Endodermal cell (in vitro differentiated cells): ENCODE measurements at regions not wholly inside any gene's neighbourhood (a gene's known extent, or its start where the extent isn't known, plus 50 kb on each side); places are given as distances from the start of the nearest gene placed in this dataset.

Source experiments
- DNase-seq: peaks from one replicate; pipeline ENCODE4 v3.0.0-alpha.2; 2017
- H3K27ac ChIP-seq: 2 replicates; pipeline ENCODE4 v1.5.1; 2013; ENCODE audit warnings: mild to moderate bottlenecking, low read depth, low read length, moderate library complexity
- H3K27me3 ChIP-seq: 2 replicates; pipeline ENCODE4 v1.6.1; 2013; ENCODE audit warnings: mild to moderate bottlenecking, low read length, moderate library complexity; ENCODE audit not compliant: insufficient read depth, control insufficient read depth, poor library complexity, severe bottlenecking
- H3K36me3 ChIP-seq: 2 replicates; pipeline ENCODE4 v1.7.0; 2013; ENCODE audit warnings: mild to moderate bottlenecking, low read length, moderate library complexity; ENCODE audit not compliant: control insufficient read depth, insufficient read depth
- H3K4me1 ChIP-seq: one replicate; pipeline ENCODE4 v1.7.0; 2013; ENCODE audit warnings: low read length; ENCODE audit not compliant: control insufficient read depth, insufficient read depth
- H3K4me3 ChIP-seq: 2 replicates; pipeline ENCODE4 v1.5.1; 2013; ENCODE audit warnings: mild to moderate bottlenecking, low read length, moderate library complexity
- H3K9ac ChIP-seq: 2 replicates; pipeline ENCODE4 v1.6.1; 2013; ENCODE audit warnings: mild to moderate bottlenecking, low read length, moderate library complexity; ENCODE audit not compliant: poor library complexity, severe bottlenecking; ENCODE audit errors: extremely low read depth
- H3K9me3 ChIP-seq: 2 replicates; pipeline ENCODE4 v1.6.1; 2013; ENCODE audit warnings: mild to moderate bottlenecking, low read length, moderate library complexity; ENCODE audit not compliant: control insufficient read depth
- H3K27ac Mint-ChIP-seq: 2 replicates; pipeline ENCODE4 v1.8.0; 2020; ENCODE audit warnings: mixed read lengths
- H3K27me3 Mint-ChIP-seq: 2 replicates; pipeline ENCODE4 v1.8.0; 2021; ENCODE audit warnings: mild to moderate bottlenecking, mixed read lengths; ENCODE audit not compliant: insufficient read depth
- H3K36me3 Mint-ChIP-seq: 2 replicates; pipeline ENCODE4 v1.8.0; 2020; ENCODE audit warnings: low read depth, mixed read lengths
- H3K4me1 Mint-ChIP-seq: 2 replicates; pipeline ENCODE4 v1.8.0; 2020; ENCODE audit warnings: mixed read lengths
- H3K4me3 Mint-ChIP-seq: 2 replicates; pipeline ENCODE4 v1.8.0; 2020; ENCODE audit warnings: mild to moderate bottlenecking, moderate library complexity, mixed read lengths
- H3K9me3 Mint-ChIP-seq: 2 replicates; pipeline ENCODE4 v1.8.0; 2020; ENCODE audit warnings: mild to moderate bottlenecking, mixed read lengths
- WGBS, 2 experiments: methylation state at CpG; one replicate each; pipeline versions ENCODE4 v1.1.5 to v1.1.7; 2013; ENCODE audit warnings: missing lambda C conversion rate in 2 of 2, mixed read lengths in 1 of 2; ENCODE audit not compliant: insufficient coverage in 1 of 2, insufficient read length in 1 of 2; 5-methylcytosine and 5-hydroxymethylcytosine counted together
- TF ChIP-seq, protein P1 (sequence below): fragments of 200-600 bp; sonication (generic); conservative IDR thresholded peaks from 2 replicates; pipeline ENCODE4 v1.5.0; 2021; ENCODE audit warnings: antibody characterized with exemption, mild to moderate bottlenecking

DNA sequence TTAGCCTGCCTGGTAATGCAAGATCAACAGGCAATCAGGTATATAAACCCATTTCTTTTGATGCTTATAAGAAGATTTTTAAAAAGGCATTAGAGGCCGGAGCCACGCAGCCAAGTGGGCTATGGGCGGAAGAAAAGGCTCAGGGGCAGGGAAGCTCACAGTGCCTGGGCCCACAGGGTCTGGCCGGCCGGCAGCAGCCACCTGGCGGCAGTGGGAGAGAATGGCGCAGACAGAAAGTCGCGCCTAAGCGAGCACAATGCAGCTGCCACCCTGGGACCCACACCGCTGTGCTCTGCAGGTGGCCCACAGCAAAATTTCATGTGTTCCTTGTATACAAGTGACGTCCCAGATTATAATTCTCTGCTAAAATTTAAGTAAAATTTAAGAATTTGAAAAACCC lies 448.6 kb upstream of the RASGRP1 start:
- Mint-ChIP-seq H3K9me3 (peaks cover 43% of the 10 kb centered on the region), H3K4me1 (peaks cover 8% of the 10 kb centered on the region), H3K27me3 (no peaks in the 10 kb centered on the region), H3K4me3 (no peak overlapping the region), H3K27ac (no peak overlapping the region), H3K36me3 (no peaks in the 10 kb centered on the region)
- H3K9me3 ChIP-seq, result peaks cover 52% of the 10 kb centered on the region
- H3K4me1 ChIP-seq, result peaks cover 2% of the 10 kb centered on the region
- no peak overlapping the region for H3K9ac ChIP-seq
- no peaks in the 10 kb centered on the region for H3K36me3 ChIP-seq
- no peak overlapping the region for H3K4me3 ChIP-seq
- no peaks in the 10 kb centered on the region for H3K27me3 ChIP-seq
- TF ChIP-seq, protein P1, sequence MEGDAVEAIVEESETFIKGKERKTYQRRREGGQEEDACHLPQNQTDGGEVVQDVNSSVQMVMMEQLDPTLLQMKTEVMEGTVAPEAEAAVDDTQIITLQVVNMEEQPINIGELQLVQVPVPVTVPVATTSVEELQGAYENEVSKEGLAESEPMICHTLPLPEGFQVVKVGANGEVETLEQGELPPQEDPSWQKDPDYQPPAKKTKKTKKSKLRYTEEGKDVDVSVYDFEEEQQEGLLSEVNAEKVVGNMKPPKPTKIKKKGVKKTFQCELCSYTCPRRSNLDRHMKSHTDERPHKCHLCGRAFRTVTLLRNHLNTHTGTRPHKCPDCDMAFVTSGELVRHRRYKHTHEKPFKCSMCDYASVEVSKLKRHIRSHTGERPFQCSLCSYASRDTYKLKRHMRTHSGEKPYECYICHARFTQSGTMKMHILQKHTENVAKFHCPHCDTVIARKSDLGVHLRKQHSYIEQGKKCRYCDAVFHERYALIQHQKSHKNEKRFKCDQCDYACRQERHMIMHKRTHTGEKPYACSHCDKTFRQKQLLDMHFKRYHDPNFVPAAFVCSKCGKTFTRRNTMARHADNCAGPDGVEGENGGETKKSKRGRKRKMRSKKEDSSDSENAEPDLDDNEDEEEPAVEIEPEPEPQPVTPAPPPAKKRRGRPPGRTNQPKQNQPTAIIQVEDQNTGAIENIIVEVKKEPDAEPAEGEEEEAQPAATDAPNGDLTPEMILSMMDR, result peak; percentile 23
- WGBS, 2 experiments, result 86 to 95% methylated on average over 10 to 12 of the region's 12 CpGs
- no peak for DNase-seq
- no peak overlapping the region for H3K27ac ChIP-seq

DNA sequence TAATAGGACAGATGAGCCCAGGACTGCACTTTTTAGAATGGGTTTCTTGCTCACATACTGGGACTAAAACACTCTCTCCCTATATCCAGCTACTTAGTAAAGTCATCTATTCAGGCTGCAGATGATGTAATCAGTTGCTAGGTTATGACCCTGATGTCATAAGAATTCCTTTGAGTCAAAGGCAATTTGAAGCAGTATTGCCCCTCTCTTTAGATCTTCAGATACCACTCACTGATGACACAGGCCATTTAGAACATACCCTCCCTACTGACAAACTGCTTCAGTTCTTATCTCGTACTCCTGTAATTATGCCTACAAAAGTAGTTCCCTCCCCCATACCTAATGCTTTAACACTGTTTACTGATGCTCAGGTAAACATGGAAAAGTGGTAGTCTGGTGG lies 450.1 kb upstream of the RASGRP1 start:
- peaks cover 41% of the 10 kb centered on the region for H3K9me3 ChIP-seq
- no peak overlapping the region for H3K9ac ChIP-seq
- peaks cover 8% of the 10 kb centered on the region for H3K4me1 Mint-ChIP-seq
- no peaks in the 10 kb centered on the region for H3K27me3 ChIP-seq
- TF ChIP-seq, protein P1, result no peak
- no peak overlapping the region for H3K27ac ChIP-seq
- no peak overlapping the region for H3K4me3 ChIP-seq
- peaks cover 2% of the 10 kb centered on the region for H3K4me1 ChIP-seq
- H3K27ac Mint-ChIP-seq, result no peak overlapping the region
- no peaks in the 10 kb centered on the region for H3K27me3 Mint-ChIP-seq
- no peaks in the 10 kb centered on the region for H3K36me3 ChIP-seq
- DNase-seq, result no peak
- 100% methylated on average over 1 of the region's 1 CpG; no CpG with 5 or more reads in 1 of the 2 experiments for WGBS, 2 experiments
- no peaks in the 10 kb centered on the region for H3K36me3 Mint-ChIP-seq
- H3K9me3 Mint-ChIP-seq, result peaks cover 33% of the 10 kb centered on the region
- H3K4me3 Mint-ChIP-seq, result no peak overlapping the region

DNA sequence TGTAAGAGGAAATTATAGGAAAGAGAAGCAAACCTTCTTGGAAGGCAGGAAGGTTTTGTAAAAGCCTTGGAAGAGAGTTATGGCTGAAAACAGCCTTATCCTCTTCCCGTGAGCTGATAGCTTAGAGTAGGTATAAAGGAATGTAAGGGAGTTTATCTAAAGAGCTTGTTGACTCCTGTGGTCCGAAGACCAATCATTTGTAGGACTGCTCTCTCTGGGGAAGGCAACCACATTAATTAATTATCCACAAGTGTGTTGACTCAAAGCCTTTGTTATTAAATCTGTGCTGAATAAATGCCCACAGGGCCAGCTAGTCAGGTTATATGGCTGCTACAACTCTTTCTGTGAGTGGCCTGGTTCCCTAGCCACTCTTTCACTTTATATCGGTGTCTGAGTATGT lies 452.1 kb upstream of the RASGRP1 start:
- 85 to 89% methylated on average over 2 to 3 of the region's 3 CpGs for WGBS, 2 experiments
- H3K27me3 Mint-ChIP-seq, result peaks cover 2% of the 10 kb centered on the region
- no peak overlapping the region for H3K27ac ChIP-seq
- H3K36me3 Mint-ChIP-seq, result no peaks in the 10 kb centered on the region
- no peaks in the 10 kb centered on the region for H3K27me3 ChIP-seq
- H3K9me3 ChIP-seq, result peaks cover 27% of the 10 kb centered on the region
- TF ChIP-seq, protein P1, result no peak
- H3K36me3 ChIP-seq, result no peaks in the 10 kb centered on the region
- no peak overlapping the region for H3K27ac Mint-ChIP-seq
- no peak for DNase-seq
- H3K4me1 Mint-ChIP-seq, result peaks cover 8% of the 10 kb centered on the region
- H3K4me3 ChIP-seq, result peak overlapping the region; percentile 9
- H3K4me3 Mint-ChIP-seq, result no peak overlapping the region
- no peak overlapping the region for H3K9ac ChIP-seq
- H3K4me1 ChIP-seq, result peaks cover 2% of the 10 kb centered on the region
- H3K9me3 Mint-ChIP-seq, result peaks cover 17% of the 10 kb centered on the region
